ENCODE measurements at regions not wholly inside any gene's neighbourhood (a gene's known extent, or its start where the extent isn't known, plus 50 kb on each side); places are given as distances from the start of the nearest gene placed in this dataset.

DNA sequence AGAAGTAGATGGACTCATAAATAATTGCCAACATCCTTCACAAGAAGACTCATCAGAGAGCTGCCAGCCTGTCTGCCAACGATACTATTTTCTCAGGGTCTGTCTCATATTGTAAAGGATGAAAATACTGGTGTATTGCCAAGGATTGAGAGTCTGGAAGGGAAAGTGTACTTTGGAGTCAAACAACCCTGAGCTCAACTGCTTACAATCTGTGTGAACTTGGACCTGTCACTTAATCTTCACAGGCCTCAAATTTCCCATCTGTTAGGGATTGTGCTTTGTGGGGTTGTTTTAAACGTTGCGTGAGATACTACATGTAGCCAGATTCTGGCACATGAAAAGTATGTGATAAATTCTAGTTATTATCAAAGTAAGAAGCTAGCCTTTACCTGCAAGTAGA, 169.1 kb downstream of the LHFPL1 start:
- DNase-seq (ENCODE audit: low read depth, low spot score) (no peak), ATAC-seq (no peak), FAIRE-seq (no peak)
- Histone ChIP-seq H2AFZ (ENCODE audit: control insufficient read depth, low read depth, low read length) (no peak overlapping the region), H3K4me1 (ENCODE audit: control insufficient read depth, insufficient read depth, low read length) (no peaks in the 10 kb centered on the region), H3K4me2 (ENCODE audit: control insufficient read depth, insufficient read depth) (no peak overlapping the region), H3K27ac (ENCODE audit: control insufficient read depth, insufficient read depth) (no peak overlapping the region), H3K79me2 (ENCODE audit: control insufficient read depth, insufficient read depth, low read length) (no peaks in the 10 kb centered on the region), H3K9ac (ENCODE audit: control insufficient read depth, insufficient read depth, low read length) (no peak overlapping the region), H3K27me3 (replicated peaks in 1 of 2; ENCODE audit: control insufficient read depth in 2 of 2, insufficient read depth in 2 of 2, low read length in 1 of 2) (no peaks in the 10 kb centered on the region), H3K36me3 (ENCODE audit: control insufficient read depth in 2 of 2, insufficient read depth in 2 of 2, low read length in 1 of 2) (no peaks in the 10 kb centered on the region), H3K9me3 (replicated peaks; ENCODE audit: control insufficient read depth, insufficient read depth, low read length) (no peaks in the 10 kb centered on the region; the same call in 2 of the 3 replicates), H4K20me1 (ENCODE audit: control insufficient read depth, insufficient read depth) (no peaks in the 10 kb centered on the region), H3K4me3 (no peak overlapping the region)
- POLR2A ChIA-PET: no interaction called here
- CTCF ChIA-PET: no interaction called here
- WGBS (ENCODE audit: insufficient coverage, insufficient replicate concordance, low lambda C conversion rate, missing lambda C conversion rate): 46% methylated on average over 3 of the region's 3 CpGs
- RAD21 ChIA-PET (ENCODE audit: unreplicated experiment): no interaction called here
- intact Hi-C loops (cut with micrococcal nuclease; ENCODE audit: unreplicated experiment): no loop called here
- BruUV-seq (replicated peaks): no TSS peak
- SMC1A ChIA-PET (ENCODE audit: uncharacterized antibody, unreplicated experiment): interaction anchor here (1.3 kb wide), 1 partner anchor 222 kb away, joined by 3 read pairs; no protein-coding TSS in a partner anchor
- in situ Hi-C loops (cut with MboI): no loop called here
- TF ChIP-seq MEF2A (IDR thresholded peaks at IDR 0.05; ENCODE audit: insufficient read depth, low read depth, low read length): no peak
- no peak for TF ChIP-seq ZNF384 (IDR thresholded peaks at IDR 0.05; ENCODE audit: borderline replicate concordance, low read depth, low read length)
- no peak for TF ChIP-seq SP1 (IDR thresholded peaks at IDR 0.05; ENCODE audit: low read depth, low read length)
- TF ChIP-seq, protein P1, sequence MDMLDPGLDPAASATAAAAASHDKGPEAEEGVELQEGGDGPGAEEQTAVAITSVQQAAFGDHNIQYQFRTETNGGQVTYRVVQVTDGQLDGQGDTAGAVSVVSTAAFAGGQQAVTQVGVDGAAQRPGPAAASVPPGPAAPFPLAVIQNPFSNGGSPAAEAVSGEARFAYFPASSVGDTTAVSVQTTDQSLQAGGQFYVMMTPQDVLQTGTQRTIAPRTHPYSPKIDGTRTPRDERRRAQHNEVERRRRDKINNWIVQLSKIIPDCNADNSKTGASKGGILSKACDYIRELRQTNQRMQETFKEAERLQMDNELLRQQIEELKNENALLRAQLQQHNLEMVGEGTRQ (IDR thresholded peaks at IDR 0.05; ENCODE audit: borderline replicate concordance, low read depth, low read length): no peak
- TF ChIP-seq, protein P2, sequence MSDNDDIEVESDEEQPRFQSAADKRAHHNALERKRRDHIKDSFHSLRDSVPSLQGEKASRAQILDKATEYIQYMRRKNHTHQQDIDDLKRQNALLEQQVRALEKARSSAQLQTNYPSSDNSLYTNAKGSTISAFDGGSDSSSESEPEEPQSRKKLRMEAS (IDR thresholded peaks at IDR 0.05; ENCODE audit: low read depth, low read length): no peak
- no peak for TF ChIP-seq BMI1 (IDR thresholded peaks at IDR 0.05; ENCODE audit: borderline replicate concordance)
- TF ChIP-seq POLR2AphosphoS5 (IDR thresholded peaks at IDR 0.05; ENCODE audit: low read length): no peak
- no peak for TF ChIP-seq PML (IDR thresholded peaks at IDR 0.05; ENCODE audit: low read length)
- no peak for TF ChIP-seq ZNF207 (IDR thresholded peaks at IDR 0.05; ENCODE audit: borderline replicate concordance)
- TF ChIP-seq CBFB (IDR thresholded peaks at IDR 0.05; ENCODE audit: low read depth): no peak
- no peak for TF ChIP-seq KDM1A (IDR thresholded peaks at IDR 0.05; ENCODE audit: borderline replicate concordance)
- TF ChIP-seq, protein P3, sequence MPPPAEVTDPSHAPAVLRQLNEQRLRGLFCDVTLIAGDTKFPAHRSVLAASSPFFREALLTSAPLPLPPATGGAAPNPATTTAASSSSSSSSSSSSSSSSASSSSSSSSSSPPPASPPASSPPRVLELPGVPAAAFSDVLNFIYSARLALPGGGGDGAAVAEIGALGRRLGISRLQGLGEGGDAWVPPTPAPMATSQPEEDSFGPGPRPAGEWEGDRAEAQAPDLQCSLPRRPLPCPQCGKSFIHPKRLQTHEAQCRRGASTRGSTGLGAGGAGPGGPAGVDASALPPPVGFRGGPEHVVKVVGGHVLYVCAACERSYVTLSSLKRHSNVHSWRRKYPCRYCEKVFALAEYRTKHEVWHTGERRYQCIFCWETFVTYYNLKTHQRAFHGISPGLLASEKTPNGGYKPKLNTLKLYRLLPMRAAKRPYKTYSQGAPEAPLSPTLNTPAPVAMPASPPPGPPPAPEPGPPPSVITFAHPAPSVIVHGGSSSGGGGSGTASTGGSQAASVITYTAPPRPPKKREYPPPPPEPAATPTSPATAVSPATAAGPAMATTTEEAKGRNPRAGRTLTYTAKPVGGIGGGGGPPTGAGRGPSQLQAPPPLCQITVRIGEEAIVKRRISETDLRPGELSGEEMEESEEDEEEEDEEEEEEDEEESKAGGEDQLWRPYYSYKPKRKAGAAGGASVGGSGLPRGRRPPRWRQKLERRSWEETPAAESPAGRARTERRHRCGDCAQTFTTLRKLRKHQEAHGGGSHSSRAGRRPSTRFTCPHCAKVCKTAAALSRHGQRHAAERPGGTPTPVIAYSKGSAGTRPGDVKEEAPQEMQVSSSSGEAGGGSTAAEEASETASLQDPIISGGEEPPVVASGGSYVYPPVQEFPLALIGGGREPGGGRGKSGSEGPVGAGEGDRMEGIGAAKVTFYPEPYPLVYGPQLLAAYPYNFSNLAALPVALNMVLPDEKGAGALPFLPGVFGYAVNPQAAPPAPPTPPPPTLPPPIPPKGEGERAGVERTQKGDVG (CRISPR knock-in tag; IDR thresholded peaks at IDR 0.05): no peak
- no peak for TF ChIP-seq NBN (IDR thresholded peaks at IDR 0.05)
- no peak for TF ChIP-seq NFYA (IDR thresholded peaks at IDR 0.05; ENCODE audit: borderline replicate concordance, low read depth, low read length)
- no peak for TF ChIP-seq SREBF2 (IDR thresholded peaks at IDR 0.05; ENCODE audit: low read length)
- no peak for TF ChIP-seq MEF2B (IDR thresholded peaks at IDR 0.05; ENCODE audit: partially characterized antibody, poor library complexity, severe bottlenecking)
- TF ChIP-seq SIX5 (IDR thresholded peaks at IDR 0.05; ENCODE audit: low read depth, low read length, severe bottlenecking): no peak

Data from GM12878 (cell line).